ENCODE measurements at regions not wholly inside any gene's neighbourhood (a gene's known extent, or its start where the extent isn't known, plus 50 kb on each side); places are given as distances from the start of the nearest gene placed in this dataset.

GRCh38 chr12:83807871-83808270 lies 1104.7 kb downstream of the SLC6A15 start (continued):
- TF ChIP-seq CHD7 (IDR thresholded peaks at IDR 0.05; ENCODE audit: insufficient replicate concordance, low read length) (no peak), POU5F1 (IDR thresholded peaks at IDR 0.05; ENCODE audit: low read depth, low read length) (no peak), RBBP5 (IDR thresholded peaks at IDR 0.05; ENCODE audit: borderline replicate concordance, low read depth, low read length) (no peak), SUZ12 (IDR thresholded peaks at IDR 0.05; ENCODE audit: low read length) (no peak), RFX5 (IDR thresholded peaks at IDR 0.05; ENCODE audit: borderline replicate concordance, low read depth, low read length) (no peak), TCF12 (IDR thresholded peaks at IDR 0.05; ENCODE audit: low read depth, low read length) (no peak), SP1 (IDR thresholded peaks at IDR 0.05; ENCODE audit: low read depth, low read length) (no peak), POLR2A (IDR thresholded peaks at IDR 0.05; ENCODE audit: control extremely low read depth in 1 of 2, low read depth in 2 of 2, low read length in 2 of 2) (no peak), EGR1 (IDR thresholded peaks at IDR 0.05; ENCODE audit: borderline replicate concordance, low read depth, low read length) (no peak), SIN3A (conservative IDR thresholded peaks at IDR 0.05 in 1 of 2, IDR thresholded peaks at IDR 0.05 in 1 of 2; ENCODE audit: low read depth in 1 of 2, low read length in 2 of 2) (no peak)
- TF ChIP-seq, protein P1, sequence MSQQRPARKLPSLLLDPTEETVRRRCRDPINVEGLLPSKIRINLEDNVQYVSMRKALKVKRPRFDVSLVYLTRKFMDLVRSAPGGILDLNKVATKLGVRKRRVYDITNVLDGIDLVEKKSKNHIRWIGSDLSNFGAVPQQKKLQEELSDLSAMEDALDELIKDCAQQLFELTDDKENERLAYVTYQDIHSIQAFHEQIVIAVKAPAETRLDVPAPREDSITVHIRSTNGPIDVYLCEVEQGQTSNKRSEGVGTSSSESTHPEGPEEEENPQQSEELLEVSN (IDR thresholded peaks at IDR 0.05), result no peak
- TF ChIP-seq, protein P2, sequence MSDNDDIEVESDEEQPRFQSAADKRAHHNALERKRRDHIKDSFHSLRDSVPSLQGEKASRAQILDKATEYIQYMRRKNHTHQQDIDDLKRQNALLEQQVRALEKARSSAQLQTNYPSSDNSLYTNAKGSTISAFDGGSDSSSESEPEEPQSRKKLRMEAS (IDR thresholded peaks at IDR 0.05), result no peak

Data from H1 (cell line).